PFSK-1 (cell line): ENCODE measurements at regions not wholly inside any gene's neighbourhood (a gene's known extent, or its start where the extent isn't known, plus 50 kb on each side); places are given as distances from the start of the nearest gene placed in this dataset.

ENCODE experiments used
- FOXP2 ChIP-seq: optimal IDR thresholded peaks from 2 replicates; pipeline ENCODE3; 2011; ENCODE audit warnings: borderline replicate concordance, control low read depth, inconsistent platforms; ENCODE audit not compliant: insufficient read depth; ENCODE audit errors: extremely low read length, extremely low read depth
- POLR2AphosphoS5 ChIP-seq: IDR thresholded peaks from 2 replicates; pipeline ENCODE4 v1.6.1; 2012; ENCODE audit warnings: low read depth, mild to moderate bottlenecking, control low read depth, low read length, moderate library complexity
- SIN3A ChIP-seq: IDR thresholded peaks from 2 replicates; pipeline ENCODE4 v1.6.1; 2012; ENCODE audit warnings: mild to moderate bottlenecking, low read length, moderate library complexity, borderline replicate concordance; ENCODE audit not compliant: insufficient read depth
- TAF1 ChIP-seq: IDR thresholded peaks from 2 replicates; pipeline ENCODE4 v1.6.1; 2012; ENCODE audit warnings: low read length, control low read depth, borderline replicate concordance; ENCODE audit not compliant: insufficient read depth
- TF ChIP-seq, protein P1 (sequence below), 2 experiments: IDR thresholded peaks; 2 replicates each; pipeline versions ENCODE4 v1.6.1 to v1.8.0; 2011 to 2012; ENCODE audit warnings: low read depth in 2 of 2, low read length in 2 of 2, control low read depth in 1 of 2, inconsistent platforms in 1 of 2, mild to moderate bottlenecking in 1 of 2, moderate library complexity in 1 of 2; ENCODE audit not compliant: insufficient read depth in 1 of 2

DNA sequence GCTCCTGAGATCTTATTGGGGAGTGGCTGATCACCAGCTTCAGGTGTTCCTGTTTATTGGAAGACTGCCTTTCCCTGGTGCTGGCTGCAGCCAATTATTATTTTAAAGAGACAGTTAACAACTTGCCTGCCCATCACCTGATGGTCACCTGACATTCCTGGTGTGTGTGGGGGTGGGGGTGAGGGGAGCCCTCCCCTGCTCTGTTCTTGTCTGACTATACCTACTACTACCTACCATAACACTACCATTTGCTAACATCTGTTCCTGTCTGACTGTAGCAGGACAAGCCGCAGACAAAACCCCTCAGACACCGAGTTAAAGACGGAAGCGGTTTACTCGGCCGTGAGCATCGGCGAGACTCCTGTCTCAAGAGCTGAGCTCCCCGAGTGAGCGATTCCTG, 54.9 kb upstream of the NBPF3 start:
- TF ChIP-seq POLR2AphosphoS5 (no peak), SIN3A (no peak), TAF1 (no peak), FOXP2 (no peak)
- TF ChIP-seq, protein P1, sequence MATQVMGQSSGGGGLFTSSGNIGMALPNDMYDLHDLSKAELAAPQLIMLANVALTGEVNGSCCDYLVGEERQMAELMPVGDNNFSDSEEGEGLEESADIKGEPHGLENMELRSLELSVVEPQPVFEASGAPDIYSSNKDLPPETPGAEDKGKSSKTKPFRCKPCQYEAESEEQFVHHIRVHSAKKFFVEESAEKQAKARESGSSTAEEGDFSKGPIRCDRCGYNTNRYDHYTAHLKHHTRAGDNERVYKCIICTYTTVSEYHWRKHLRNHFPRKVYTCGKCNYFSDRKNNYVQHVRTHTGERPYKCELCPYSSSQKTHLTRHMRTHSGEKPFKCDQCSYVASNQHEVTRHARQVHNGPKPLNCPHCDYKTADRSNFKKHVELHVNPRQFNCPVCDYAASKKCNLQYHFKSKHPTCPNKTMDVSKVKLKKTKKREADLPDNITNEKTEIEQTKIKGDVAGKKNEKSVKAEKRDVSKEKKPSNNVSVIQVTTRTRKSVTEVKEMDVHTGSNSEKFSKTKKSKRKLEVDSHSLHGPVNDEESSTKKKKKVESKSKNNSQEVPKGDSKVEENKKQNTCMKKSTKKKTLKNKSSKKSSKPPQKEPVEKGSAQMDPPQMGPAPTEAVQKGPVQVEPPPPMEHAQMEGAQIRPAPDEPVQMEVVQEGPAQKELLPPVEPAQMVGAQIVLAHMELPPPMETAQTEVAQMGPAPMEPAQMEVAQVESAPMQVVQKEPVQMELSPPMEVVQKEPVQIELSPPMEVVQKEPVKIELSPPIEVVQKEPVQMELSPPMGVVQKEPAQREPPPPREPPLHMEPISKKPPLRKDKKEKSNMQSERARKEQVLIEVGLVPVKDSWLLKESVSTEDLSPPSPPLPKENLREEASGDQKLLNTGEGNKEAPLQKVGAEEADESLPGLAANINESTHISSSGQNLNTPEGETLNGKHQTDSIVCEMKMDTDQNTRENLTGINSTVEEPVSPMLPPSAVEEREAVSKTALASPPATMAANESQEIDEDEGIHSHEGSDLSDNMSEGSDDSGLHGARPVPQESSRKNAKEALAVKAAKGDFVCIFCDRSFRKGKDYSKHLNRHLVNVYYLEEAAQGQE (IDR thresholded peaks at IDR 0.05; ENCODE audit: insufficient read depth in 1 of 2, low read depth in 2 of 2, low read length in 2 of 2): no peak

- TF ChIP-seq FOXP2: no peak
- TF ChIP-seq, protein P1 (IDR thresholded peaks at IDR 0.05; ENCODE audit: insufficient read depth in 1 of 2, low read depth in 2 of 2, low read length in 2 of 2): no peak
These were observed 55.3 kb upstream of the NBPF3 start for GRCh38 chr1:21384620-21385019.

DNA sequence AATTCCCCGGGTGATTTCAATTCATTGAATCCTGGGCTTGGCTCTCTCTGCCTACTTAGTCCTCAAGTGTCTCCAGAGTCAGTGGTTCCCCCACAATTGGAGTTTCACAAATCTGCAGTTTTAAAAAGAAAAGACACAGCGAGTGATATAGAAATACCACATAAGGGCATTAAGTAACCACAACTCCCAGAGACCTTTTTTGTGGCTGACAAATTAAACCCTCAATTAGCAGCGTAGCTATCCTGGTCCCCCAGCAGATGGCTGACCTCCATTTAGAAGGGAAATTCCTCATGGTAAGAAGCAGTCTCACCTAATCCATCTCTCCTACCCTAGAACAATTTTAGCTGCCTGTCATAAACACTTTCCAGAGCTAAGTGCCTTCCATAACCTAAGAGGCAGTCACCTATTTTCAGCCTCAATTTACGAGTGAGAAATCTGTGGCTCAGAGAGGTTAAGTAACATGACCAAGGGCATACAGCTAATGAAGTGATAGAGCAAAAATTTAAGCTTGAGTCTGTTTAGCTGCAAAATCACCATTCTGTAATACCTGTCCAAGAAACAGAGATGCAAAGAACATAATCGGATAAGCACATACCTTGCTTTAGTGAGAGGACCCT, 56.0 kb upstream of the NBPF3 start:
- TF ChIP-seq TAF1 (no peak), SIN3A (no peak), FOXP2 (no peak), POLR2AphosphoS5 (no peak)
- TF ChIP-seq, protein P1 (IDR thresholded peaks at IDR 0.05; ENCODE audit: insufficient read depth in 1 of 2, low read depth in 2 of 2, low read length in 2 of 2): no peak

DNA sequence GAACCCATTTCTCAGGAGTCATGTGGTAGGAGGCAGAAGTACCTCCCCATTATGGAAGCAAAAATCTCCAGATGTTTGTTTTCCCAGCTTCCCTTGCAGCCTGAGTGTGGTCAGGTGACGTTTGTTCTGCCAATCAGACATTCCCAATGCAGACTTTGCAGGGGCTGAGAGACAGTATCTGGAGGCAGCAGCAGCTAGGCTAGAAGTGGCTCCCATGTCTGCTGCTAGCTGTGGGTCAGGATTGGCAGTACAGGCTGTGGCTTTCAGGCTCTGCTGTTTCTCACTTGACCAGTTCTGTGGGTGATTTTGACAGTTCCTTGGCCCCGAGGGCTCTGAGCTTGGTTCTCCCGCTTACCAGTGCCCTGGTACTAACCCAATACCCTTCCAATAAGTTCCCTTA, 58.6 kb upstream of the NBPF3 start:
- TF ChIP-seq, protein P1 (IDR thresholded peaks at IDR 0.05; ENCODE audit: insufficient read depth in 1 of 2, low read depth in 2 of 2, low read length in 2 of 2): no peak
- TF ChIP-seq POLR2AphosphoS5 (no peak), FOXP2 (no peak), TAF1 (no peak), SIN3A (no peak)

GRCh38 chr1:21379571-21379970, 60.4 kb upstream of the NBPF3 start:
- TF ChIP-seq POLR2AphosphoS5 (no peak), FOXP2 (no peak), SIN3A (no peak), TAF1 (no peak)
- TF ChIP-seq, protein P1 (IDR thresholded peaks at IDR 0.05; ENCODE audit: insufficient read depth in 1 of 2, low read depth in 2 of 2, low read length in 2 of 2): no peak
